Thyroid gland (tissue), 4 donors: ENCODE measurements at regions not wholly inside any gene's neighbourhood (a gene's known extent, or its start where the extent isn't known, plus 50 kb on each side); places are given as distances from the start of the nearest gene placed in this dataset.

Experiments
- DNase-seq, 2 donors: peaks; one replicate each; pipeline ENCODE4 v3.0.0-alpha.2; 2019
- H3K27ac ChIP-seq, 3 donors: fragments of 200-600 bp; sonication (generic); 1 replicate in 2 of 3; 2 replicates in 1 of 3; pipeline ENCODE4 v1.5.1; 2016 to 2019; ENCODE audit warnings: mild to moderate bottlenecking in 1 of 3, moderate library complexity in 1 of 3
- H3K27me3 ChIP-seq: fragments of 200-600 bp; sonication (generic); one replicate; pipeline ENCODE4 v1.5.1; 2019
- H3K36me3 ChIP-seq, 2 donors: fragments of 200-600 bp; sonication (generic); one replicate each; pipeline ENCODE4 v1.5.1; 2016 to 2019
- H3K4me1 ChIP-seq, 2 donors: fragments of 200-600 bp; sonication (generic); one replicate each; pipeline ENCODE4 v1.5.1; 2017 to 2019
- H3K4me3 ChIP-seq, 3 donors: fragments of 200-600 bp; sonication (generic); replicated peaks in 1 of 3; 1 replicate in 2 of 3; 2 replicates in 1 of 3; pipeline ENCODE4 v1.5.1; 2016; ENCODE audit warnings: mild to moderate bottlenecking in 1 of 3
- H3K9me3 ChIP-seq: fragments of 200-600 bp; sonication (generic); one replicate; pipeline ENCODE4 v1.5.1; 2017
- CTCF ChIP-seq, 6 experiments: fragments of 200-600 bp in 3 of 6; fragments of 450-650 bp in 3 of 6; sonication (generic) in 3 of 6; IDR thresholded peaks; one replicate each; pipeline ENCODE4 v1.5.1; 2016 to 2019; ENCODE audit warnings: antibody characterized with exemption in 6 of 6, mild to moderate bottlenecking in 2 of 6, inconsistent platforms in 1 of 6, moderate library complexity in 1 of 6
- POLR2A ChIP-seq, 2 donors: fragments of 450-650 bp; IDR thresholded peaks; one replicate each; pipeline ENCODE4 v1.6.1; 2017; ENCODE audit warnings: antibody characterized with exemption in 2 of 2, mild to moderate bottlenecking in 2 of 2, moderate library complexity in 1 of 2
- WGBS, 2 donors: methylation state at CpG; one replicate each; pipeline ENCODE4 v1.1.5; 2017; 5-methylcytosine and 5-hydroxymethylcytosine counted together
- intact Hi-C: fragments of 100-400 bp; cut with DNase I; formaldehyde crosslinking; loops from one replicate; pipeline ENCODE4 v1.15.1; 2023

- intact Hi-C loops: no loop called here
- Histone ChIP-seq H3K4me3 (no peak overlapping the region), H3K36me3 (no peaks in the 10 kb centered on the region), H3K27me3 (no peaks in the 10 kb centered on the region), H3K27ac (no peak overlapping the region), H3K4me1 (no peaks in the 10 kb centered on the region), H3K9me3 (no peaks in the 10 kb centered on the region)
- no peak for TF ChIP-seq POLR2A (IDR thresholded peaks at IDR 0.05)
- no peak for DNase-seq
- WGBS, 2 donors: 76 to 80% methylated on average over 4 of the region's 4 CpGs
These were observed 328.5 kb upstream of the USP25 start for GRCh38 chr21:15401331-15401730.

GRCh38 chr21:15405214-15405613 lies 324.6 kb upstream of the USP25 start:
- Histone ChIP-seq H3K9me3 (no peaks in the 10 kb centered on the region), H3K27ac (no peak overlapping the region), H3K36me3 (no peaks in the 10 kb centered on the region), H3K27me3 (no peaks in the 10 kb centered on the region), H3K4me3 (no peak overlapping the region), H3K4me1 (no peaks in the 10 kb centered on the region)
- DNase-seq: no peak
- TF ChIP-seq CTCF (IDR thresholded peaks at IDR 0.05): no peak
- intact Hi-C loops: no loop called here

- no peak for DNase-seq
- H3K27ac ChIP-seq: no peak overlapping the region
- intact Hi-C loops: no loop called here
- H3K9me3 ChIP-seq: no peaks in the 10 kb centered on the region
- no peaks in the 10 kb centered on the region for H3K4me1 ChIP-seq
- no peak for TF ChIP-seq CTCF (IDR thresholded peaks at IDR 0.05)
- no peaks in the 10 kb centered on the region for H3K36me3 ChIP-seq
- H3K27me3 ChIP-seq: no peaks in the 10 kb centered on the region
- WGBS, 2 donors: 68 to 75% methylated on average over 4 of the region's 4 CpGs
- H3K4me3 ChIP-seq: no peak overlapping the region
These were observed 323.0 kb upstream of the USP25 start for GRCh38 chr21:15406791-15407190.

GRCh38 chr21:15407585-15407984 lies 322.2 kb upstream of the USP25 start:
- Histone ChIP-seq H3K9me3 (no peaks in the 10 kb centered on the region), H3K27me3 (no peaks in the 10 kb centered on the region), H3K4me3 (no peak overlapping the region), H3K4me1 (no peaks in the 10 kb centered on the region), H3K27ac (no peak overlapping the region), H3K36me3 (no peaks in the 10 kb centered on the region)
- WGBS, 2 donors: 79 to 84% methylated on average over 5 of the region's 5 CpGs
- TF ChIP-seq CTCF (IDR thresholded peaks at IDR 0.05) (no peak), POLR2A (IDR thresholded peaks at IDR 0.05) (no peak)
- intact Hi-C loops: no loop called here
- DNase-seq: no peak

GRCh38 chr21:15408089-15408488 lies 321.7 kb upstream of the USP25 start:
- intact Hi-C loops: no loop called here
- no peaks in the 10 kb centered on the region for H3K27me3 ChIP-seq
- H3K27ac ChIP-seq: no peak overlapping the region
- no peaks in the 10 kb centered on the region for H3K9me3 ChIP-seq
- no peak for DNase-seq
- TF ChIP-seq CTCF (IDR thresholded peaks at IDR 0.05) (no peak), POLR2A (IDR thresholded peaks at IDR 0.05) (no peak)
- no peak overlapping the region for H3K4me3 ChIP-seq
- no peaks in the 10 kb centered on the region for H3K4me1 ChIP-seq
- no peaks in the 10 kb centered on the region for H3K36me3 ChIP-seq
- WGBS, 2 donors: 88 to 96% methylated on average over 2 of the region's 2 CpGs

GRCh38 chr21:15409031-15409430 lies 320.8 kb upstream of the USP25 start:
- no peaks in the 10 kb centered on the region for H3K9me3 ChIP-seq

More at GRCh38 chr21:15409031-15409430, 320.8 kb upstream of the USP25 start:
- H3K27me3 ChIP-seq: no peaks in the 10 kb centered on the region
- TF ChIP-seq CTCF (IDR thresholded peaks at IDR 0.05): no peak
- TF ChIP-seq POLR2A (IDR thresholded peaks at IDR 0.05): no peak
- H3K4me3 ChIP-seq: no peak overlapping the region
- 69 to 82% methylated on average over 1 of the region's 1 CpG for WGBS, 2 donors
- intact Hi-C loops: no loop called here
- no peak overlapping the region for H3K27ac ChIP-seq
- DNase-seq: no peak
- H3K36me3 ChIP-seq: no peaks in the 10 kb centered on the region
- H3K4me1 ChIP-seq: no peaks in the 10 kb centered on the region
